ENCODE measurements at regions not wholly inside any gene's neighbourhood (a gene's known extent, or its start where the extent isn't known, plus 50 kb on each side); places are given as distances from the start of the nearest gene placed in this dataset.

DNA sequence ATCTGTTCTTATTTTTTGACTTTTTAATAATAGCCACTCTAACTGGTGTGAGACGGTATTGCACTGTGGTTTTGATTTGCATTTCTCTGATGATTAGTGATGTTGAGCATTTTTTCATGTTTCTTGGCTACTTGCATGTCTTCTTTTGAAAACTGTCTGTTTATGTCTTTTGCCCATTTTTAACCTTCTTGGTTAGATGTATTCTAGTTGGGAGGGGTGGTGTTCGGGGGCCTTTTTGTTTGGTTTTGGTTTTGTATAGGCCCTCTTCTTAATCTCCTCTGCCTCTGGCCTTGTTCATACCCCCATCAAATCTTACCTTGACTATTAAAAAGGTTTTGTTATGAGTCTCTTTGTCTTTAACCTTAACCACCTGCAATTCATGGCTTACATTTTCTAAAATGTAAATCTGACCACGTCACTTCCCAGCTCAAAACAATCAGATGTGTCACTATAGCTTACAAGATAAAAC lies 107.8 kb upstream of the NR4A3 start:
- DNase-seq (ENCODE audit: low read depth), result no peak

DNA sequence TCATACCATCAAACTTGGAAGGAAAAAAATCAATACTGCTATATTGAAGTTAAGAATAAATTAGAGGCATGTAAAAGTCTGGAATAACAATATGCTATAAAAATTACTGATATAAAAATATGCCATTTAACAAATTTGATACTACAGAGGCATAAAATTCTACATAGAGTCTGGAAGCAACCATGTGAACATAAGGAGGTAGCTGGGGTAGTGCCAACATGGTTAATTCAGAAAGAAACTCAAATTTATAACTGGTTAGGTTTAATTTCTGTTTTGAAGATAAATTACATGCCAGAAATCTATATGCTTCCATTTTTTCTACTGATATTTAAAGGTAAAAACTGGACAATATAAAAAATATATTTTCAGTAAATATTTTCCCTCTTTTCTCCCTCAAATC lies 103.1 kb upstream of the NR4A3 start:
- no peak for DNase-seq (ENCODE audit: low read depth)

DNA sequence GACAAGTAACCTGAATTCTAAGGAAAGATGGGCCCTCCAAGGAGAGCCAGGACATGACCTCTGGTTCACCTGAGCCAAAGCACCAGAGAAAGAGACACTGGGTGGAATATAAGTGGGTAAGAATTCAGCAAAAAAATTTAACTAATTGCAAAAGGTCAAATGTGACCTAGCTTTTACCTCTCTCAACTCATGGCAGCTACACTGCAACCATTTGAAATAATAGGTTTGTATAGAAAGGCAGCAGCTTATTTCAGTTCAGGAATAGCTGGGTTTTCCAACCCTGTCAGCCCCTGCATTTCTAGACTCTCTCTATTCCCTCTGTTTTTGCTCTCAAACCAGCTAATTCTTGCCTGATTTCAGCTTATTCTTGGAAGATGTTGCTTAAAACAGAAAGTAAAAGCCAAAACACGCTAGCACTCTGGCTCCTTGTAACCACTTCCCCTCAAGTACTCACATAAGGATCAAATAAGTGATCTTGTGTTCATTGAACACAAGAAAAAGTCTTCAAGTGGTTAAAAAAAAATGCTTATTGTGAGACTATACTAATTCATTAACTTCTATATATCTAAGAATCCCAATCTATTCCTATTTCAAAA lies 101.1 kb upstream of the NR4A3 start:
- peak; percentile 3 for DNase-seq (ENCODE audit: low read depth)

DNA sequence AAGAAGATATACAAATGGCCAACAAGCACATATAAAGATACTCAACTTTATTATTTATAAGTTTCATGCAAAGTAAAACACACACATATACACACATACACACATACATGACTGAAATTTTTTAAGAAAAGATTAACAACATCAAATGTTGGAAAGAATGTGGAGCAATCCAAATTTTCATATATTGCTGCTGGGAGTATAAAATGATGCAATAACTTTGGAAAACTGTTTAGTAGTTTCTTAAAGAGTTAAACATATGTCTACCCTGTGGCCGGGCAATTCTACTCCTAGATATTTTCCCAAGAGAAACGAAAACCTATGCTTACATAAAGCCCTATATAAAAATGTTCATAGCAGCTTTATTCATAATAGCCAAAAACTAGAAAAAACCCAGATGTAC lies 99.8 kb upstream of the NR4A3 start:
- no peak for DNase-seq (ENCODE audit: low read depth)

DNA sequence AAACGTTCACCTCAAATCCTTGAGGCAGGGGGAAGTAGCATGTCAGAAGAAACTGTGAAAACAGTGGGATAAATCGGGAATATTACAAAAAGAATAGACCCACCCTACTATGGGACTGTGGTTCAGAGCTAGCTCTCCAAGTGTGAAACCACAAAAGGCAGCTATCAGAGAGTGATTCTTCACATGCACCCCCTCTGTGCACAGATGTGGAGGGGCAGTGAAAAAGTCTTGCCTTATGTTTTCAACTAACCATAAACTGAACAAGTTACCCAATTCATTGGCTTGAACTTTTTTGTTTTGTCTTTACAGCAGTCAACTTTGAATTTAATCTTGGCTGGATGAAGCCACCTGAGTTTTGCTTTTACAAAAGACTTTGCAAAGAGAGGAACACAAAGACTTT lies 98.8 kb upstream of the NR4A3 start:
- DNase-seq (ENCODE audit: low read depth), result no peak

DNA sequence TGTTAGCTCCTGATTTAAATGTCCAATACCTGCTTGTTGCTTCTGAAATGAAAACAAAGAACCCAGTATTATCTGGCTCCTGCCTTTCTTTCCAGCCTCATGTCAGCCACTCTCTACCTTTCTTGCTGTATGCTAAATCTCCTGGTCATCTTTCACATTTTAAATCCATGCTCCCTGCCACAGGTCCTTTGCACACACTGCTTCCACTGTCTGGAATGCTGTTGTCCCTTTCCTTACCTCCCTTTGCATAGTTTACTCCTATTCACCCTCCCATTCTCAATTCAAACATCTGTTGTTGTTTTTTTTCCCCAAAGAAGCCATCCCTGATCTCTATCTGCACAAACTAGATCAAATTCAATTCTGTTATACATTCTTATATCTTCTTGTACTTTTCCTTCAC lies 97.0 kb upstream of the NR4A3 start:
- DNase-seq (ENCODE audit: low read depth), result no peak

DNA sequence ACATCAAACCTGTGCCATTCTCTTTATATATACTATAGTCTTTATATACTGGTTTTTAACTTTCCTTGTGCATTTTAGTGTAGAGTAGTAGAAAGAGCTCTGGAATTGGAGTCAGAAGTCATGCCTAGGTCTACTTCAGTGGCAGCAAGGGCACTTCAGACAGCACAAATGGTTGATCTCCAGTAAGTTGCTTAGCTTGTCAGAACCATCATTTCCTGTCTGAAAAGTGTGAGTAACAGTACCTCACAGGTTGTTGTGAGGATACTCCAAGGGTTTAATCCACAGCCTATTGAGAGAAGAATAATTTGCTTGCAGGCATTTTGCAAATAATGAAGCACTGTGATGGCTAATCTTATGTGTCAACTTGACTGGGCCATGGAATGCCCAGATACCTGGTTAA lies 95.8 kb upstream of the NR4A3 start:
- no peak for DNase-seq (ENCODE audit: low read depth)

DNA sequence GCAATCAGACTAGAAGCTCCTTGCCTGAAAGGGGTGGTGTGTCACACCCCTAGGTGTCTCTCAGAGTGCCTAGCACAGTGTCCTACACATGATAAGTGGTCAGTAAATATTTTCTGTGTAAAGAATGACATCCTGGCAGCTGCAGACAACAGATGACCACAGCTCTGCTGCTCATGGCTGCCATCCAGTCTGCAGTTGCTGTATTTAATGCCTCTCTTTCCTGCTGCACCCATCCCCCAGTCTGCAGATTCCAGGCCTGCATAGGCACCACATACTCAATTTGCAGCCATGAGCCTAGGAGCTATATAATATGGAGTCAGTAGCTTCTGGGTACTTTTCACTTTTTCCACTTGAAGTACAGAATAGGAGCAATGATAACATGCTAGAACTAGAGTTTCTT lies 94.9 kb upstream of the NR4A3 start:
- DNase-seq (ENCODE audit: low read depth), result no peak

DNA sequence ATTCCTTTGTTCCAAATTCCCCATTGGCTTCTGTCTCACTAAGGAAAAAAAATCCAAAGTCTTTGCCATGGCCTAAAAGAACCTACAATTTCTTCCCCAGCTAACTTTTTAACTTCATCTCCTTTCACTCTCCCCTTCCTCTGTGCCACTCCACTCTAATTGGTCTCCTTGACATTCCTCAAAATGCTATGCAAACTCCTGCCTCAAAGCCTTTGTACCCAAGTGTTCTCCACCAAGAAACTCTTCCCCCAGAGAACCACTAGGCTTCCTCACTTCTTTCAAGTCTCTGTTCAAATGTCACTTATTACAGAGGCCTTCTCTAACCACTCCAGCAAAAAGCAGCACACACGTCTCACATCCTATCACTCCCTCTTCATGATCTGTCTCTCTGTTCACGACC lies 91.6 kb upstream of the NR4A3 start:
- DNase-seq (ENCODE audit: low read depth), result no peak

DNA sequence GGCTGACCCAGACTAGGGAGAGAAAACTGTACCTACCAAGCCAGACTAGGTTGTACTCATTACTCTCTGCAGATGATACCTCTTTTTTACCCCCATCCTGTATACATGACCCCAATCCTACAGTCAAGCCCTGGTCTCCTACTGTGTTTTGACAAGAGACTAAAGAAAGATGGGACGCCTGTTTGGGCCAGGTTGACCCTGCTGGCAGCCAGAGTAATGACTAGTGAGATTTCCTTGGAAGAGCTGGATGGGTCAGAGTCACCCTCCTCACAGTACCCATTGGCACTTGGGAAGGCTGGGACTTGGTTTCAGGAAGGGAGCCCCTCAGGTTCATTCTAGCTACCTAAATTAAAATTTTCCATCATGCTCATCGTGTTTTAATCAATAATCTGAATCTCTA lies 89.7 kb upstream of the NR4A3 start:
- DNase-seq (ENCODE audit: low read depth), result no peak

DNA sequence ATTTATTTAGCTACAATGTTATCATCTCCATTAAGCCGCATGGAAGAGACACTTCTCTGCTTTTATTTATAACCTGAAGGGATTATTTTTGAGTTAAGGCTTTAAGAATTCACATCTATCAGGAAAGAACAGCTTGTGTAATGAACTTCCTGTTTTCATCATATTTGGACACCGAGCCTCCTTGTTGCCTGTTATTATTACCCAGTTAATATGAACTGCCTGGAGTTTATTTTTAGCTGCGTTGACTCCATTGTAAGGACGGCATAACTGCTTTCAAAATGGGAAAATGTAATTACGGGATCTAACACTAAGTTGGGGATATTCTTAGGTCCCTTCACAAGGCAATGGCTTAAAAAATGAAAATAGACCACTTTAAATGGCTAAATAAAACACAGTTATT lies 89.0 kb upstream of the NR4A3 start:
- DNase-seq (ENCODE audit: low read depth), result no peak

DNA sequence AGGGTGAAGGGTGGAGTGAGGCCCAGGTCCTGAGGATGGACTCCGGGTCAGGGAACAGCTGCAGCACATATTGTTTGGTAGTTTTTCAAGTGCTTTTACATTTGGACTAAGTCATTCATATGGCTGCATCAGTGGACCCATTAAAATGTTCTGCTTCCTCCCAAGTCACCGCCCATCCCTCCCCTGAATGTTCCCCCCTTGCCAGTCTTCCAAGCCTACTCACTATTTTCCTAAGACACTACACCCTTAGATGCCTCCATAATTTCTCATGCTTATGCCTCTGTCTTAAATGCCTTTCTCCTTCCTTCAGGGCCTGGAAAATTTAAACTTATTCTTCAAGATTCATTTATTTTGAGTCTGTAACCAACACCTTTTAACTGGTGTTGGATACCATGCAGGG lies 86.6 kb upstream of the NR4A3 start:
- no peak for DNase-seq (ENCODE audit: low read depth)

DNA sequence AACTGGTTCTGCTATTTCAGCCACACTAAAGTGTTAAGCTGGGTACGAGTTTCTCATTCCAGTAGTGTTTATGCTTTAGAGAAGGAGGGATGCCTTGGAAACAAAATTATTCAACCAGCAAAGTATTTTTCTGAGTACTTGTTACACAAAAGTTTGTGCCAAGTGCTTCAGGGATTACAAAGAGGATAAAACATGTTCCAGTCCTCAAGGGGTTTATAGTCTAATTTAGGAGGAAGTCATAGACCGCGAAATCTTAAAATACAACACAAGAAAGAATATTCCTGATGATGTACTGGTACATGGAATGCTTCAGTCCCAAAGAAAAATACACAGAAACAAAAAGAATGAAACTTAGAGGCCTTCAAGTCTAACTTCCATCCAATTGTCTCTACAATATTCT lies 85.4 kb upstream of the NR4A3 start:
- DNase-seq (ENCODE audit: low read depth), result no peak

DNA sequence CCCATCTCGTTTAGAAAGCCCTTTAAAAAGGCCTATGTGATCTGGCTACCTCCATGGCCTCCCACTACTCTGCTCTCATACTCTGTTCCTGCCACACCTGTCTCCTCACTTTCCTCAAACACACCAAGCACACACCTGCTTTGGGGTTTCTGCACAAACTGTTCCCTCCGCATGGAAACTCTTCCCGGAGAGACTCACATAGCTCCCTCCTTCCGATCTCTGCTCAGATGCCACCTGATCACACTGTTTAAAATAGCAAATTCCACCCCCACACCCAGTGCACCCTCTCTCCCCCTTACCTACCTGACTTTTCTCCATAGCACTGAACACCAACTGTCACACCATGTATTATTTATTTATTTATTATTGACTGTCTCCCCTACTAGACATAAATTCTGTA lies 84.0 kb upstream of the NR4A3 start:
- no peak for DNase-seq (ENCODE audit: low read depth)

DNA sequence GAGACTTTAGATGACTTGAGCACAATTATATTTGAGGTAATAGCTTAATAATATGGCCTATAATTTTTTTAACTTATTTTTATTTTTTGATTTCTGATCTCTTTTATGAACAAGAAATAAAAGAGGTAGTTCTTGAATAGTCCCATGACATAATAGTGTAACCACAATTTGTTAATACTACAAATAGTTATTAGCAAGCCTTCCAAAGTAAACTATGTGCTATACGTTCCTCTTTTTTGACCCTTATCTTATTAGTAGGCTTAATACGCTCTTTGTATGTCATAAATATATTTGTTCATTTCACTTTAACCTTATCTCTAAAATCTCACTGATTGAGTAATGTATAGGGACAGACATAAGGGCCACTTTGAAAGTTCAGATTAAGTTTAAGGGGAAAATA lies 78.7 kb upstream of the NR4A3 start:
- no peak for DNase-seq (ENCODE audit: low read depth)

DNA sequence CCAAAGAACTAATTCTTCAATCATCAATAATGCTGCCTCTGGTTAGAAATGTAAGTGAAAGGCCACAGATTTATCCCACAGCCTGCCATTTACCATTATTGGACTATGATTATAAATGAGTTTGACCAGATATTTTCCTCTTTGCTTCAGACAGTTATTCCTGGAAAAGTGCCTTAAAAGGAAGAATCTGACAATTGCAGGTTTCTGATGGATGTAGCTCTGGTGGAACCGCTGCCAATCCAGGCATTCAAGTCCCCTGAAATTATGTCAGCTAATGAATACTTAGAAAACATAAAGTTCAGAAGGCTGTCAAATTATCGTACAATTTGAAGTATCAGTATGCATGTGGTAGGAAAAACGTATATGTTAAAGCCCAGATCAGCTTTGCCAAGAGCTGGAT lies 78.2 kb upstream of the NR4A3 start:
- DNase-seq (ENCODE audit: low read depth), result no peak

DNA sequence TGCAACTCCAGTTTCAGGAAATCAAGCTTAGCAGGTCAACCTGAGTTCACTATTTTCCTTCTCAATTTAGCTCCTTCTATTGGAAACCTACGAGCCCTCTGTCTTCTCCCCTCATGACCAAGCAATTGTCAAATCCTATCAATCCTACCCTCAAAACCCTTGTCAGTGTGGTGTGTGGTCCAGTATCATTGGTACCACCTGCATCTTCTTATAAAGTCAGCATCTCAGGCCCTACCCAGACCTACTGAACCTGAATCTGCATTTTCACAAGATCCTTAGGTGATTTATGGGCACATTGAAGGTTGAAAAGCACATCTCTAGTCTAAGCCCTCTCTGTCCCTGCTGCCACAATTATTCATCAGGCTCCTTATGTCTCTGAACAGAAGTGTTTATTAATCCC lies 77.6 kb upstream of the NR4A3 start:
- no peak for DNase-seq (ENCODE audit: low read depth)

DNA sequence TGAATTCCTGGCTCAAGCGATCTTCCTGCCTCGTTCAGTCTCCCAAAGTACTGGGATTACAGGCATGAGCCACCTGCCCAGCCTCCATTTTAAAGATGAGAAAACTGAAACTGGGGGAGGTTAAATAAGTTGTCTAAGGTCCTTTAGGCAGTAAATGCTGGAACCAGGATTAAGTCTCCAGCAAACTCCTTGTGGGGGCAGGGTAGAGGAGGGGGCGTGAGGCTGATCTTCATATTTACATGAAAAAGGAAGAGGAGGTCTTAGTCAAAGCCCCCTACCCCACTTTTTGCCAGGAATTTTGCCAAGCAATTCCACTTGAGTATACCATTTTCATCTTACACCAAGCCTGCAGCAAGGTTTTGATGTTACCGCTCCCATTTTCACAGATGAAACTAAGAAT lies 76.6 kb upstream of the NR4A3 start:
- no peak for DNase-seq (ENCODE audit: low read depth)

DNA sequence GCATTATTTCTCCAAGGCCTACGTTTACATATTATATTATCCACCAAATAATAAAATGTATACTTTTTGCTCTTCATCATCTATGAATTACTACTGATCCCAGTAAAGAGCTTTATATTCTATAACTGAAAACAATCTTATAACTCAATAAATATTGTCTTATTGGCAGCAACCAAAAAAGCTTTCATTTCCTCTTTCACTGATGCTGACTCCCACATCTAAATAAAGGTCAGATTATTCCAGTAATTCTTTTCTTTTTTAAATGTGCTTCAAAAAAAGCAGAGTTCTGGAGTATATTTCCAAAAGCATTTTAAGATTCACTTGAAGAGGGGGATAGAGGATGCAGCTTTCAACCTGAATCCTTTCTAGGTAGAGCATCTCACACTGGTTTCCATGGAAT lies 75.3 kb upstream of the NR4A3 start:
- DNase-seq (ENCODE audit: low read depth), result no peak

DNA sequence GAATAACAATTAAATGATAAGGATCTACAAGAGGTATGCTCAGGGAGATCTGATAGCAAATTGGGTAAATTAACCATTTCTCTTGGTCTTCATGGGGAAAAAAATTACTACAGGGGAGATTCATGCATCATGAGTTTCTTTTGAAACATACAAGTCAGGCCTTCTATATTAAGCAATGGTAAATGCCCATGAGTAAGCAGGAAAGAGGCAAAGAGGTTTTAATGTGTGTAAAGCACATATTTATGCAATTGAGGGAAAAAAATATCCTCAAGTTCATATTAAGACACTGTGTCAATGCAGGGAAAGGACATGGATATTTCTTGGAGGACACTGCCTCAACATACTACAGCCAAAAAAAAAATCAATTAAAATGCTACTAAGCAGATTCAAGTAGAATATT lies 73.4 kb upstream of the NR4A3 start:
- DNase-seq (ENCODE audit: low read depth), result no peak

DNA sequence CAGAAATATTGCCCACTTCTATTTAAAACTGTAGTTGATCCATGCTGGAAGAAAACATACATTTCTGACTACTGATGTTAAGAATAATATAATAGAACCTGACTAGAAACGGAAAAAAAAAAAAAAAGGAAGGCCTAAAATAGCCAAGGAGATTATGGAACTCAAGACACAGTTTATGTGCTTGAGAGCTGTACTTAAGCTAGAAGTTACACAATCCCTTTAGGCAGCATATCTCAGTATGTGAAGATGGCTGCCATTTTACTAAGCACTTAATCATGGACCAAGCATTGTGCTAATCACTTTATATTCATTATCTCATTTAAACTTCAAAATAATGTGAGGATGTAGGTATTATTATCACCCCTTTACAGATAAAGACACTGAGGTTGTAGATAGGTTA lies 73.0 kb upstream of the NR4A3 start:
- DNase-seq (ENCODE audit: low read depth), result no peak

DNA sequence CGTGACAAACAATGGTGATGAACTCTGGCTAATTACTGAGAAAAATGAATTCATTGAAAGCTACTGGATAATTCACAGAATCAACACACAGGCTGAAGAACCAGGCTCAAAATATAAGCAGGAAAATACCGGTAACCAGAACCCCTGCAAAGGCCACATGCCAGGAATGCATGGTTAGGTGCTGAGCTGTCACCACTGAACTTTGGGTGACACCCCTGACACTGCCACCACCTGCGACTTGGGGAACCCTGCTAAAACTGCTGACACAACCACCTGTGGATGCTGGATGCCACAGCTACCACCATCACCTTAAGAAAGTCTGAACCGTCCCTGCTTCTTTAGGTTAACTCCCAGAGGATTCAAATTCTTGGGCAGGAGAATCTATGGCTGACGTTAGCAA lies 72.0 kb upstream of the NR4A3 start:
- DNase-seq (ENCODE audit: low read depth), result no peak

DNA sequence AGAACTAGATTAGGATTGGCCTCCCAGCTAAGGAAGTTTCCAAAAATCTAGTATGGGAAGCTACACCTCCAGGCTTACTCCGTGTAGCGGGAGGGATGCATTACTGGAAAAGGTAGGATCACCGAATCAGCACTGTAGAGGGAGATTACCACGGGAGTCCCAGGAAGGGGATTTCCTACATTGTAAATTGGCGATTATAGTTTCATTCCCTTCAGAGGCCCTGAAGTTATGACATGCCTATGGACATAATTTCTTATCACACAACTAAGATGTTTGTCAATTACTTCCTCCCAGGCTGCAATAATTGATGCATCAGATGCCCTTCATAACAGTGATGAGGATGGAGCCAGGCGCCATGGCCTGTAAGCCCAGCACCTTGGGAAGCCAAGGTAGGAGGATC lies 71.2 kb upstream of the NR4A3 start:
- DNase-seq (ENCODE audit: low read depth), result no peak

DNA sequence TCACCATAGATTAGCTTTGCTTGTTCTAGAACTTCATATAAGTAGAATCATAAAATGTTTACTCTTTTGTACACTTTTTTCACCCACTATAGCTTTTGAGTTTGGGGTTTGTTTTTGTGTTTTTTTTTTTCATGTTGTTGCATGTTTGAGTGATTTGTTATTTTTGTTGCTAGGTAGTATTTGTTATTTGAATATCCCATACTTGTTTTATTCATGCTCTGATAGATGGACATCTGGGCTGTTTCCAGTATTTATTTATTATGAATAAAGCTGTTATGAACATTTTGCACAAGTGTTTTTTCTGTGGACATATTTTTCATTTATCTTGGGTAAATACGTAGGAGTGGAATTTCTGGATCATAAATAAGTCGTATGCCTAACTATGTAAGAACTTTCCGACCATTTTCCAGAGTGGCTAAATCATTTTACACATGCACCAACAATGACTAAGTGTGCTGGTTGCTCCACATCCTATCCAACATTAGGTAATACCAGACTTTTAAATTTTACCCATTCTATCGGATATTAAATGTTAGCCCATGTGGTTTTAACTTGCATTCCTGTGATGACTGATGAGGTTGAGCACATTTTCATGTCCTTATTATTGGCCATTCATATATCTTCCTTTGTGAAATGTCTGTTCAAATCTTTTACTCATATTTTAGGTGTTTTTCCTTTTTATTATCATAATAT lies 69.1 kb upstream of the NR4A3 start:
- peak; percentile 1 for DNase-seq (ENCODE audit: low read depth)
